ENCODE measurements at regions not wholly inside any gene's neighbourhood (a gene's known extent, or its start where the extent isn't known, plus 50 kb on each side); places are given as distances from the start of the nearest gene placed in this dataset.
"Not testable (repeated sequence)": the region's sequence is repeated elsewhere in the genome, so short reads cannot be mapped to it uniquely, and the experiment has no call there.

DNA sequence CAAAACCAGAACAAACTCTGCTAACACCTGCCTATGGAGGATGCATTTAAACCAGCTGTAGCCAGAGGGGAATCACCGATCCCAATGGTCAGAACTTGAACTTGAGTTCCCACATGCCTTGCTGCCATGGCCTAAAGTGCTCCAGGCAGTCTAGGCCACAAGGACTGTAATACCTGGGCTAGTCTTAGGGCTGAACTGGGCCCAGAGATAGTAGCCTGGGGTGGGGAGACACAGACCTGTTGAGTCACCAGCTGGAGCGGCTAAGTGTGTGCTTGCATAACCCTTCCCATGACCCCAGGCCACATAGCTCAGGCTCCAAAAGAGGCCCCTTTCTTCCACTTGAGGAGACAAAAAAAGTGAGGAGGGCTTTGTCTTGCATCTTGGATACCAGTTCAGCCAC, 515.0 kb upstream of the DDX18 start:
- no peak for ATAC-seq
- DNase-seq (ENCODE audit: low spot score) = no peak
- intact Hi-C loops (cut with DNase I) = no loop called here

DNA sequence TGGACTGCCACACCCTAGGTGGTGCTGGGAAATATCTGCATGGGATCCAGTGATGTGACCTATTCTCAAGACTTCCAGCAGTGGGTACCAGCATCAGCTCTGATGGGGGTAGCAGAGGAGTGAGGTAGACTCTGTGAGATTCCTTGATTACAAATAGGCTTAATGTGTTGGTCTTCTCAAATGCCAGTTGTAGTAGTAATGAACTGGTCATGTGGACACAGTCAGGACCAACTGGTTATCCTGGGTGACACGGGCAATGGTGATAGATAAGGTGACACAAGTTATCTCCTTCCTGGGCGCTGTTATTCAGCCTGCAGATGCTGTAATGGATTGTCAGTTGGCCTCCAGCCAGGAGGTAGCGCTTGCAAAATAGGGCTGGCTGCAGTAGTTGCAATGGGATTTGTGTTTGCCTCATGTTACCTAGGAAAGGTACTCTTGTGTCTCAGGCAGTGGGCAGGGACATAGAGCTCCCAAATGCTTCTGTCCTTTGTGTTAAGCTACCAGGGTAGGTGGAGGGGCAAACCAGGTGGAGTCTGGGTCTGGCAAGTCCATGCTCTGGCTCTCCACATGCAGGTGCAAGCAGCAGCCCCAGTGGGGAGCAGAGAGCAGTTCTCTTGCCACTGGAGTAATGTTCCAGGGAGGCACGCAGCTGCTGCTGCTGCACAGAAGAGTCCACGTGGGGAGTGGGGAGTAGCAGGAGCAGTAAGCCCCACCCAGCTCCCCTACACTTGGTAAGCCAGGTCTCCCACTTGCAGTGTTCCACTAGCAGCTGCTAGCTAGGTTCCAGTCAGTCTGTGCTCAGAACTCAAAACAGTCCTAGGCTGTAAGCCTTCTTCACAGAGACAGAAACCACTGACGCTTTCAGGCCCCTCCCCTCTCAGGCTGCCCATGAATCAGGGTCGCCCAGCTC, 505.4 kb upstream of the DDX18 start:
- ATAC-seq = peak; percentile 17
- DNase-seq (ENCODE audit: low spot score) = no peak
- intact Hi-C loops (cut with DNase I) = no loop called here

DNA sequence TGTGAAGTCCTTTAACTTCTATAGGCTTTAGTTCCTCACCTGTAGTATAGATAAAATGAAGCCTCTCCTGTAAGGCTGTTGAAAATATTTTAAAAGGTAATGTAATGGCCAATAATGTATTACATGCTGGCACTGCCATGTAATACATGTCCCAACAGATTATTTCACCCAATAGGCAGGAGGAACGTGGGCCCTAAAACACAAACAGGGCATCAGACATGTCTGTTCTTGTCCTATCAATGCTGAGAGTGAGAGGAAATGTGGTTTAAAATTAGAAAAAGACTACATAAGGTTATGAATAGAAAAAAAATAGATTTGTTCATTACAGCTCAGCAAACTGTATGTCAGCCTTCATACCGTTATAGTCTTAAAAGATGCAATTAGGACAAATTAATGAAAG, 492.7 kb upstream of the DDX18 start:
- ATAC-seq = no peak
- intact Hi-C loops (cut with DNase I) = no loop called here
- no peak for DNase-seq (ENCODE audit: low spot score)

DNA sequence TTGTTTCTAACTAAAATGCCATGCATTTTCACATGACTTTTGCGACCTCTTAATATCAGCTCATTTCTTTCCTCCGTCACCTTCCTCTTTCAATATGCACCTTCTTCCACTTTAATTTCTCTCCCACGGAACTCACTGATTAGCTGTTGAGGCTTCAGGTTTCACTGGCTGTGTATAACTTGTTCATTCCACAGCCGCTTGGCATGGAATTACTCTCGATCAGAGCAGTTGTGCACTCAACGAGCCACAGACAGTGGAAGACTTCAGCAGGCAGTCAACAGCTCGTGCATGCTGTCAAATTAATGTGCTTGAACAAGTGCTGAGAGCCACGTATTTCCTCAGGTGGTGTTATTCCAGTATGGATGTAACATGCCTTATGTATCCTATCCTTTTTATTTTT, 491.2 kb upstream of the DDX18 start:
- no peak for ATAC-seq
- intact Hi-C loops (cut with DNase I) = no loop called here
- DNase-seq (ENCODE audit: low spot score) = no peak

DNA sequence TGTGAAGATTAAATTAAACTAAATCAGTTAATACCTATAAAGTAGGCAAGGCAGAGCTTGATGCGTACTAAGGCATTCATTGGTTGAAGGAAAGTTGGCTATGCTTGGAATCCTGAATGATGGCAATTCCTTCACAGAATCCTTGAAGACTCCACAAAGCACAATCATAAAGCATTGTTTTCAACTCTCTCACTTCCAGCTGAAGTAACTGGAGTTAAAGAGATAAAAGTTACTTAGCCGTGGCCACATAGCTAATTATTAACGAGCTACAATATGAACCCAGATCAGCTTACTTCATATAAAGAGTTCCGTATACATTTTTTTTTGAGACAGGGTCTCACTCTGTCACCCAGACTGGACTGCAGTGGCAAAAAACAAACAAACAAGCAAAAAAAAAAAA, 483.9 kb upstream of the DDX18 start:
- DNase-seq (ENCODE audit: low spot score) (no peak), ATAC-seq (no peak)
- intact Hi-C loops (cut with DNase I) = no loop called here

DNA sequence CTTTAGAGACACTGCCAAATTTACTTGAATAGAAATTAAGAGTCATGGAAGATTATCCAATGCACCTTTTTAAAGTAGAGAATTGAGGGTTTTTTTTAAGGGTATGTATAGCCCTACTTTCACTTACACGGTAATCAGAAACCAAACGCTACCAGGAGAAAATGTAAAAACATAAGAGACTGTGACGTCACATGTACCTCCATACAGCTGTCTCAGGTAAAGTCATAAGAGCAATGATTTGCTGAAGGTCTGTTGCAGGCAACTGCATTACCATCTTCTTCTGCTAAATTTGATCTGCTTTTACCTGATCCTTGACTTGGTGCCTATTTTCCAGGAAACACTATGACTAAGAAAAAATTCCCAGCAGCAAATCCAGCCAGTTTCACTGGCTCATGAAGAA, 478.5 kb upstream of the DDX18 start:
- intact Hi-C loops (cut with DNase I) = no loop called here
- DNase-seq (ENCODE audit: low spot score) (no peak), ATAC-seq (no peak)

DNA sequence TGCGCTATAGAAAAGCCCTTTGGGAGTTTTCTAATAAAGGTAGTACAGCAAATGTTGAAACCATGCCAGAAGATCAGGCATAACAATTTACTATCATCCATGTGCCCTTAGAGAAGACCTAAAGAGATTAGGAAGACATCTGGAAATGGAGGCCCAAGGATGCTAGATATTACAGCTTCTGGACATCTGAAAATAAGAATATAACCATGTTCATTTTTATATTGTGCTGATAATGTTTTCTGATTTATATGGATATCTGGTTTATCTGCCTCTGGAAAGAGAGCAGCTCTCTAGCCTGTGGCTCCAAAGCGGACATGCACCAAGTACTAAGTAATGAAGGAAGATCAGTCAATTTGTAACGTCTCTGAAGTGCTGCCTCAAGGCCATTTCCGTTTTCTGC, 478.0 kb upstream of the DDX18 start:
- DNase-seq (ENCODE audit: low spot score) (no peak), ATAC-seq (no peak)
- intact Hi-C loops (cut with DNase I) = no loop called here

DNA sequence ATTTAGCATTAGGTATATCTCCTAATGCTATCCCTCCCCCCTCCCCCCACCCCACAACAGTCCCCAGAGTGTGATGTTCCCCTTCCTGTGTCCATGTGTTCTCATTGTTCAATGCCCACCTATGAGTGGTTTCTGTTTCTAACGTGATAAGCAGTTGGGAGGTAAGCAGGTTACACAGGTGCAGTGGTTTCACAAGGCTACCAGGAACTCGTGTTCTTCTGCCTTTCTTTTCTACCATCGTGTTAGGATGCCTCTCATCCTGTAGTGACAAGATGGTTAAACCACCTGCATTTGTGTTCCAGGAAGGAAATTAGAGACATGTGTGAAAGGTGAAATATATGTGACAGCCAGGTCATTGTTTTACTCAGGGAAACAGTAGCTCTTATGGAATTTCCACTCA, 476.5 kb upstream of the DDX18 start:
- ATAC-seq; intact Hi-C loops (cut with DNase I); DNase-seq (ENCODE audit: low spot score): not testable (repeated sequence)

DNA sequence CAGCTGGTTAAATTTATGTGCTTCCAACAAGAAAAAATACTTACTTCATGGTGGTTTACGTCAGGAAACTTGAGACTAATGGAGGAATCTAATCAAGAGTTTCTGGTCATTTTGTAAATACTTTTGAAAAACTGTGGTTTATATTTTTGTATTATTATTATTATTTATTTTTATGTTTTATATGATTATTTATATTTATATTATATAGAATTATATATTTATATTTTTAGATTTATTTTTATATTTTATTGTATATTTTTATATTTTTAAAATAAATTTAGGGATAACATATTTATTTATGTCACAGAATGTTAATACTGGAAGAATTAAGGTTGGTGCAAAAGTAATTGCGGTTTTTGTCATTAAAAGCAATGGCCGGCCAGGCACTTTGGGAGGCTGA, 474.5 kb upstream of the DDX18 start:
- intact Hi-C loops (cut with DNase I) = no loop called here
- ATAC-seq (no peak), DNase-seq (ENCODE audit: low spot score) (no peak)

DNA sequence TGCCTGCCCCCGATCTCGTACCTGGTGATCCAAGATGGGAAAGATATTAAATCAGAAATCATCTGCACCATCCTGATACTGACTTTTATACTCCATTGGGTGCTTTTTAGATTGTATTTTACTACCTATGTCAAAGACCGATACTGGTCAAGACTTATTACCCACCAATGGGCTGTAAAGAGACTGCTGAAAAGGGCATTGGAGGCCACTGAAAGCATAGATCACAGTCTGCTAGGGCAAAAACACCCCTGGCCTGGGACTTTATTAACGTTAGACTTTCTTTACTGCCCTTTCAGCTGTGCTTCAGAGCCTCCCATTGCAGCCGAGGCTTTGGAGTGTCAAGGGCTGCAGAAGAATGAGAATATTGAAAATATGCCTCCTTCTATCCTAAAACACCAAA, 472.8 kb upstream of the DDX18 start:
- DNase-seq (ENCODE audit: low spot score) (no peak), ATAC-seq (no peak)
- intact Hi-C loops (cut with DNase I) = no loop called here

DNA sequence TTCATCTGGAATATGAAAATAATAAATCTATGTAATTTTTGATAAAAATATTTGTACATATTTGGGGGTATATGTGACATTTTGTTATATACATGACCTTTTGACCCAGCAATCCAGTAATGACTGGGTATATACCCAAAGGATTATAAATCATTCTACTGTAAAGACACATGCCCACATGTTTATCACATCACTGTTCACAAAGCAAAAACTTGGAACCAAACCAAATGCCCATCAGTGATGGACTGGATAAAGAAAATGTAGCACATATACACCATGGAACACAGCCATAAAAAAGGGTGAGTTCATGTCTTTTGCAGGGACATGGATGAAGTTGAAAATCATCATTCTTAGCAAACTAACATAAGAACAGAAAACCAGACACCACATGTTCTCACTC, 472.1 kb upstream of the DDX18 start:
- DNase-seq (ENCODE audit: low spot score) (no peak), ATAC-seq (no peak)
- intact Hi-C loops (cut with DNase I) = no loop called here

DNA sequence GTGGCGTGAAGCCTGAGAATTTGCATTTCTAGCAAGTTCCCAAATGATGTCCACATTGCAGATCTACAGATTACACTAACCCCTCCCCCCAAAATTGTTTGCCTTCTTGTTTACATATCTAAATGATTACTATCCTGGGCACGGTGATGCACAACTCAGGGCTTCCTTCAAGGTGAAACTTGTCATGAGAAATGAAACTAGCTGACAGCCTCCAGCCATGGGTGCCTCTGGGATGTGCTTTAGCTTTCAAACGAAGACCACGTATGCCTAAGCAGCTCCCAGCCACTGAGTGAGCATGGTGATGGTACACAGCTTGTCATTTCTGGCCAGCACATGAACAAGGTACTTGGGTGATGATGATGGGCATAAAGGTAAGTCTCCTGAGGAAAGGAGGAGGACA, 464.8 kb upstream of the DDX18 start:
- intact Hi-C loops (cut with DNase I) = no loop called here
- ATAC-seq (no peak), DNase-seq (ENCODE audit: low spot score) (no peak)

DNA sequence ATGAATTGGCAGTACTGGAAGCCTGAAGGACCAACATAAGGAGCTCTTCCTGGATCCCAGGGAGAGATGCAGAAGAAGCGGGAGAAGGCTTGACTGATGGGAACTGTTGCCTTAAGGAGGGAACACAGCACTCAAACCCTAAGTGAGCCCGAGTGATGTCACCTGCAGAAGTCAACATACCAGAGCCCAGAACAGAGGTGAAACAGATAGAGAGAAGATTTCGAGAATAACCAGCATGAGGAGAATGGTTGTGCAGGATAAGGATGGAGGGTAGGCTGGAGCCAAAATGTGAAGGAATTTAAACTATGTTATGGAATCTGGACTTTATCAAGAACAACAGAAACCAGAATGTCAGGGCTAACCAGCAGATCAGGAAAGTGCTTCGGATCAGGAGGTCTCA, 463.1 kb upstream of the DDX18 start:
- DNase-seq (ENCODE audit: low spot score) (no peak), ATAC-seq (no peak)
- intact Hi-C loops (cut with DNase I) = no loop called here

DNA sequence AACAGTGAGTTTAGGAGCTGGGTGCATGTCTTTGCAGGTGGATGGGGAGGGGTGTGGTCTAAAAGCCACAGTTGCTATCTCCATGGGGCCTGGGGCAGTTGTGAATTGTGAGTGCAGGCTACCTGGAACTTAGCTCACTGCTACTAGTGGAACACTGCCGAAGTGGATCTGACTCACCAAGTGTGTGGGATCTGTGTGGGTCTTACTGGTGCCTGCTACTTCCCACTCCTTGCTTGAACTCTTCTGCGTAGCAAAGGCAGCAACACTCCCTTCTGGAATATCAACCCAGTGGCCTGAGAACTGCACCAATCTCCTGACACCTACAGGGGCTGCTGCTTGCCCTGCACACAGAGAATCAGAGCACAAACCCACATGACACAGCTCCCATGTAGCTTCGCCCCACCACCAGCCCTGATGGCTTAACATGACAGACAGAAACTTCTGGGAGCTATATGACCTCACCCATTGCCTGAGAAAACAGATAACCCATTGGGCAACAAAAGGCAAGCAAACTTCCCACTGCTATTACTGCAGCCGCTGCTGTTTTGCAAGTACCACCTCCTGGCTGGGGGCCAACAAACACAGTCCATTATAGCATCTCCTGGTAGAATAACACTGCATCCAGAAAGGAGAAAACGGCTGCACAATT, 455.1 kb upstream of the DDX18 start:
- ATAC-seq (no peak), DNase-seq (ENCODE audit: low spot score) (no peak)
- intact Hi-C loops (cut with DNase I) = no loop called here

DNA sequence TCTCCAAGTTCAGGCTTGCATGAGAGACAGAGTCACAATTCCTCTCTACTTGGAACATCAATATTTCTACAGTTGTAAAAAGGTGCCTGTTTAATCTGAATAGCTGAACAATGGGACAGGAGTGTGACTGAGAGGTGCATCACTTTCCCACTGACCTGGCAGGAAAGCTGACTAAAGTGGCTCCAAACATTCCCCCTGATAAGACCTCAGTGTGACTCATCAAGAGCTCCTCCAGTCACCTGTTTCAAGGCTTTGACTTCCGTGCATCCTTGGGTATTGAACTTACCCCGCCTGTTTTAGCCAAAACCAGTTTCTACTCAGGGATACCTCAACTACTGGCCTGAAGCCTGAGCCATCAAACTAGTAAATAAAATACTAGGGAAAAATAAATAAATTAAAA, 453.9 kb upstream of the DDX18 start:
- DNase-seq (ENCODE audit: low spot score) (no peak), ATAC-seq (no peak)
- intact Hi-C loops (cut with DNase I) = no loop called here

DNA sequence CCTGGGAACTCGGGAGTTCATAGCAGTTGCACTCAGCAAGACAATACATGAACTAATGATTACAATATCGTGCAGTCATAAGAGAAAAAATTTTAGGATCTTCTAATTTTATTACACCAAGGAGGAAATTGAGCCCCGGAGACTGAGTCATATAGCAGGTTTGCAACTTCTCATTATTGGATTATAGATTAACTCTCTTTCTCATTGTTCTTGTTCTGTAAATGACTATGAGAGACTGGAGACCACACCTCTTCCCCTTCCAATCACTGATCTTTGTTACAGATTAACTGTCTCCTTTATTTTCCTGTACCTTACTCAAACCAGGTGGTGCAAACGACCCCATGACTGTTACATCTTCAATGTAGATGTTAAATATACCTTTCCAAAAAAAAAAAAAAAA, 435.8 kb upstream of the DDX18 start:
- no peak for ATAC-seq
- DNase-seq (ENCODE audit: low spot score) = no peak
- intact Hi-C loops (cut with DNase I) = no loop called here

DNA sequence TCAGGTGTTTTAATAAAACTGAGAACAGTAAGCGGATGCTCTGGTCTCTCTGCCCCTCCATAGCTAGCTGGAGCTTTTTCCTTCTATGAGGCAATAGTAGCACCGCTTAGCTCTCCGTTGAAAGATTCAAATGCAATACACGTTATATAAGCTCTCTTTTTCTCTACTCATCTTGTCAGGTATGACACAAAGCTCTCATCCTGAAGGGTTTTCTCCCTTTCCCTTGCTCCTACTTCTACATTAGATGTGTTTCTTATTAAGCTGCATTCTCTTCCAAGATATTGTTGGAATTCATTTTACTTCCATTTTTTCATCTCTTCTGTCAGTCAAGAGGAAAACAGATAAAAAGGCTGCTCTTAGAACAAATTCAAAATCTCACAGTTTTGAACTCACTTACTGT, 434.6 kb upstream of the DDX18 start:
- ATAC-seq = no peak
- no peak for DNase-seq (ENCODE audit: low spot score)
- intact Hi-C loops (cut with DNase I) = no loop called here

DNA sequence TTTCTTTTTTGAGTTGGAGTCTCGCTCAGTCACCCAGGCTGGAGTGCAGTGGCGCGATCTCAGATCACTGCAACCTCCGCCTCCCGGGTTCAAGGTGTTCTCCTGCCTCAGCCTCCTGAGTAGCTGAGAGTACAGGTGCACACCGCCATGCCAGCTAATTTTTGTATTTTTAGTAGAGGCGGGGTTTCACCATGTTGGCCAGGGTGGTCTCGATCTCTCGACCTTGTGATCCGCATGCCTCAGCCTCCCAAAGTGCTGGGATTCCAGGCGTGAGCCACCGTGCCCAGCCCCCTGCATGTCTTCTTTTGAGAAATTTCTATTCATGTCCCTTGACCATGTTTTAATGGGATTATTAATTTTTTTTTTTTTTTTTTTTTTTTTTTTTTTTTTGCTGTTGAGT, 430.5 kb upstream of the DDX18 start:
- intact Hi-C loops (cut with DNase I); DNase-seq (ENCODE audit: low spot score); ATAC-seq: not testable (repeated sequence)

DNA sequence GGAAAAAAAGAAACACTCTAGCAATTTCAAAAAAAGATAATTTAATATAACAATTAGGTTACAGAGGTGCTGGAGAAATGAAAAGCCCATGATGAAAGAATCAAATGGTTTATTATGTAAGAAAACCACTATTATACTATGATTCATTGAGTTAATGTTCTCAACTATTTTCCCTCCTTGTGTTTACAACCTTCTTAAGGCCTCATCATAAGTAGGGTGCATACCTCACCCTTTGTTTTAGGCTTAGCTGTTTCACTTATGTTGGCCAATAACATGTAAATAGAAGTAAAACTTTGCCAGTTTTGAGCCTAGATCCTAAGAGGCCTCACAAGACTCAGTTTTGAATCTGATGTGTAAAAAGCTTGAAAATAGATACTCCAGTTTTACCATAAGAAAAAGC, 418.3 kb upstream of the DDX18 start:
- intact Hi-C loops (cut with DNase I) = no loop called here
- ATAC-seq = no peak
- no peak for DNase-seq (ENCODE audit: low spot score)

DNA sequence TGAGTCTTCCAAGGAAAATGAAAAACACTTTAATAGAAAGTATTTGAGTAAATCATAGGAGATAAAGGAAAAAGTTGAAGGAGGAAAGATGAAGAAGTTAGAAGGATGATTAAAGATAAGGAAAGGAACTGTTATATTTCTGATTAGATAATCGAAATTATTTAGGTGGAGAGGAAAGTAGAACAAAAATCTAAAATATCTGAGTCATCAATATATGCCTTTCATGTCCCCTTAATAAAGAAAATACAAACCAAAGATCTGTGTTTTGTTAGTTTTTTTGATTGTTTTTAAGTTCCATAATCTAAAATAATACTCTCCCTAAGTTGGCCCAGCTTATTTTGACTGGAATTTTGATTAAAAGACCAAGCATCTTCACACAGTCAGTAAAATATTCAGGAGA, 412.9 kb upstream of the DDX18 start:
- DNase-seq (ENCODE audit: low spot score) (no peak), ATAC-seq (no peak)
- intact Hi-C loops (cut with DNase I) = no loop called here

DNA sequence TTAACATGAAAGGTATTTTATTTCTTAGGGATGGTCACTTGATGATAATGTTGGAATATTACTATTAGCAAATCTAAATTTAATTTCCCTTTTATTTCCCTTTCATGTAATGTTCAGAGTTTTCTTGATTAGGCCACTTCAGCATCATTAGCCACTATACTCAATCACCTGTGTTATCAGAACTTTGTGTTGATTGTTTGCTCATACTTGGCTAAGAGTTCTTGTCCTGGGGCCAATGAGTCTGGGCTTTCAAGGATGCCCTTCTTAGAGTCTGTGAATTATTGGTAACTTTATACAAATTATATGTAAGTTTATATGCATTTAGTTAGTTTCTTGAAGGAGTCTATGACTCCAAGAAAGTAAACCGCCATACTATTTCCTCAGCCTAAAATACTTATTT, 408.0 kb upstream of the DDX18 start:
- intact Hi-C loops (cut with DNase I) = no loop called here
- no peak for DNase-seq (ENCODE audit: low spot score)
- no peak for ATAC-seq

Data from sciatic nerve (tissue), 2 donors.